ENCODE measurements at regions not wholly inside any gene's neighbourhood (a gene's known extent, or its start where the extent isn't known, plus 50 kb on each side); places are given as distances from the start of the nearest gene placed in this dataset.

DNA sequence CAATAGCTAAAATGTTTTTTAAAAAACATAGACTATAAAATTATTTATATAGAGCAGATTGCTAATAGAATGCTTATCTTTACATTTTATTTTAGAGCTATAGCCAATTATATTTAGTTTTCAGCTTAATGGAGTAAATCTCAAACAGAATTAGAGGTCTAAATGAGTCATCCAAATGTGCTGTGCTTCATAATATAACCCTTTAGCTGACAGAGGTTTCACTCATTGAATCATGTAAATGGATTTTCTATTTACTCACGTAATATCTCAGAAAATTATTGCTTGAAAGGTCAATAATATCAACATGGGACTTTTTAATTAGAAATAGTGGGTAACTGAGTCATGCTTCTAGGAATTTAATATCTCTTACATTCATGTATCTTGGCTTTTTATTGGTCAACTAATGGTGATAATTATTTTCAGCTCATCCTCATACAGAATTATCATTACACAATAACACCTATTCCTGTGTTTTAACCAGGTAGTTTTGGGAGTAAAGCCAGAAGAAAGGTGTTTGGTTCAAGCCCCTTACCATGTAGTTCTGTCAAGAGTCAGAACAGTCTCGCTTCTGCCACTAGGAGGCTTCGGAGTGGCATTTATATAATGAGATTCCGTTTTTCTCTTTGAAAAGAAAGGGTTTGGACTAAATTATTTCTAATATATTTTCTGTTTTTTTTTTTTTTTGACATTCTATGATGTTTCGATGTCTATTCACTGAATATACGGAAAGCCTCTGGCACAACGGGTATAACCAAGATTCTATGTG, 217.6 kb downstream of the CDH7 start:
- no peak for DNase-seq (ENCODE audit: low read depth)
- H3K4me3 ChIP-seq (ENCODE audit: low read depth, low read length) = no peak overlapping the region

DNA sequence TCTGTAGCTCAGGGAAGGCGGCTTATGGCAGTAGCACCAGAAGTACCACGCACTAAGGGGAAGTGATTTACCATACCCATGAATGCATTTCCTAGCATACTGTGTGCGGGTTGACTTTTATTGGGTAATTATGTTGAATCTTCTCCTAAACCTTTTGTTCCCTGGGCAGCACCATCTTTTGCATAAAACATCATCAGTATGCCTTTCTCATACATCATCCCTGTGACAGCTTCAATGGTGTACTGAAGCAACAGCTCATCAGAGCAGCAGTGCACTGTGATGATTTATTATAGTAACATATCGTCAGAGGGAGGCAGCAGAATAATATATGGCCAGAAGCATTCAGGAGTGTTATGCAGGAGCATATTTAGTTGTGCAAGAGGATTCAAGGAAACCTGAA, 204.9 kb downstream of the CDH7 start:
- DNase-seq (ENCODE audit: low read depth) = no peak
- no peak overlapping the region for H3K4me3 ChIP-seq (ENCODE audit: low read depth, low read length)

DNA sequence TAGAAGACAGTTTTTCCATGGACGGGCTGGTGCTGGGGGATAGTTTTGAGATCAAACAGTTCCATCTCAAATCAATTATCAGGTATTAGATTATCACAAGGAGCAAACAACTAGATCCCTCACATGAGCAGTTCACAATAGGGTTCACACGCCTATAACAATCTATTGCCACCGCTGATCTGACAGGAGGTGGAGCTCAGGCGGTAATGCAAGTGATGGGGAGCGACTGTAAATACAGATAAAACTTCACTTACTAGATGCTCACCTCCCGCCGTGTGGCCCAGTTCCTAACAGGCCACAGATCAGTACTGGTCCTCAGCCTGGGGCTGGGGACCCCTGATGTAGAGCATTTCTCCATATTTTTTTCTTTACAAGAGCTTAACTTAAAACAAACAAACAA, 203.6 kb downstream of the CDH7 start:
- DNase-seq (ENCODE audit: low read depth) = no peak
- H3K4me3 ChIP-seq (ENCODE audit: low read depth, low read length) = no peak overlapping the region

DNA sequence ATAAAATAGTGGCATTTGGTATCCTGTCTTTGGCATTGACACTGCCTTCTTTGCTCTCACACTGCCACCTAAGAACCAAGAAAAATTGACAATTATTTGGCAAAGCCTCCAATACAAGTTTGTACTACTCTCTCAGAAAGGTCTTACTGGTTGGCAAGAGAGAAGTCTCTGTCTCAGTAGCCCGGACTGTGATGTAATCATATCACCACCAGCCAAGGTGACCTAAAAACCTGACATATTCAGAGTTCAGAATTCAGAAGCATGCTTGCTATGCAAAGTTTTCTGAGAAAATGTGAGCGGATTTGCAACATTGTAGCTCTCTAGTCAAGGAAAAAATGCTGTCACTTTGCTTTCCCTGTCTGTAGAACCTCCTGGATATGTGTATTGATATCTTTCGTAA, 196.0 kb downstream of the CDH7 start:
- no peak for DNase-seq (ENCODE audit: low read depth)
- H3K4me3 ChIP-seq (ENCODE audit: low read depth, low read length) = no peak overlapping the region

DNA sequence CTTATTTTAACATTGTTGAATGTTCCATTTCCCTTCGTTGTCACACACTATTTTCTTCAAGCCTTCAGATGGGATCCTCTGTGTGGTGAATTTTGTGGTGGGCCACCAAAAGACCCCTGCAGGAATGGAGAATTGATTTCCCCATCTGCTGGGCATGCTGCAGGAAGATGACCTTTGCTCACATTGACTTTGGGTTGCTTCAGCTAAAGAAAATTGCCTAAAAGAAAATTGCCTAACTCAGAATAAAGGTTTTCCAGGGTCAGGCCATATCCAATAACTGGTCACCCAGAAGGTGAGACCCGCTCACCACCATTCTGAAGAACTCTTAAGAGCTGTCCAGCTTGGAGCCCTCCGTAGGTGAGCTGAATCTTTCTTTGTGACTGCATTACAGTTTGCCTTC, 192.5 kb downstream of the CDH7 start:
- H3K4me3 ChIP-seq (ENCODE audit: low read depth, low read length) = no peak overlapping the region
- DNase-seq (ENCODE audit: low read depth) = no peak

DNA sequence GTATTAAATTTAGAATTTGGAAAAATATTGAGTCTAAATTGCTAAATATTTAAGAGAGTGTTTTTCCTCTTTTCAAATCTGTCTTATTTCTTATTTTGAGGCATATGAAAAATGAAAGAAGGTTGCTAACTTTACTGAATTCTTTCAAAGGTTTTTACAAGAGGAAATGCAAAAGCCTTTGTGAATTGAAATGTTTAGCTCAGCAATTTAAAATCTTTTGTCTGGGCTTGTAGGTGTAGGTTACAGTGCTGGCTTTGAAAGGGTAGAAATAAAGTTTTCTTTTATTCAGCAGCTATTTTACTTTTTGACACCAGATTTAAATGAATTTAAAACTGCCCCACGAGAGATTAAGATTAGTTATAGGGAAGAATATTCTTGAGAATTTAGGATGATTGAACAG, 192.0 kb downstream of the CDH7 start:
- DNase-seq (ENCODE audit: low read depth) = no peak
- H3K4me3 ChIP-seq (ENCODE audit: low read depth, low read length) = no peak overlapping the region

DNA sequence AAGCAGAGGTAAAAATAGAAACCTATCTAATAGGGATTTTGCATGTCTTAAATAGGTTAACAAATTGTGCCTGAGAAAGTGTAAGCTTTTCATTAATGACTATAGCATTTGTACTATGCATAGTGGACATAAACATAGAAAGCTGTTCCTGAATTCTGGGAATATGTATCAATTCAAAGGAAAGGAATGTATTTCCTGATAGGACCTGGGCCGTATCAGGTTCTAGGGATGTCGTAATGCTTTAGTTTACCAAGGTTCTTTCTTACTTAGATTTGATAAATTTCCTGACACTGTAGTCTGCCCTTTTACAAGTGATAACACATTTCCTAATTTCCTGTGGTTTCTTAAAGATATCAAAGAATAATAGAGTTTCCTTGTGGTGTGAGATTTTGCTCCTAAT, 191.3 kb downstream of the CDH7 start:
- no peak for DNase-seq (ENCODE audit: low read depth)
- no peak overlapping the region for H3K4me3 ChIP-seq (ENCODE audit: low read depth, low read length)

DNA sequence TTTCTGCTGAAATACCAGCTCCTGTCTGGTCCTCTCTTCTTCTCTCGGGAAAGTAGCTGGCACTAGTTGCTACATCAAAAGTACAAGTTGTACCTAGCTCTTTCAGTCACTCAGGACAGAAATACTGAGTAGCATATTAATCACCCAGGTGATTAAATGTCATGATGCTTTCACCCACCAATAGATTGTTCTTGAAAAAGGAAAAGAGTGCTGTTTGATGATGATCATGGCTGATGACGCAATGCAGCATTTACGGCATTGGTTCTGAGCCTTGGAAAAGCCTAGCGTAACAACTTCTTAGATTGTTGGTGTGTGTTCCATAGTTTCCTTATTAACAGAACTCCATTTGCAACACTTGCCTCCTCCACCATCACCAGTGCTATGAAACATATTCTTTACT, 190.7 kb downstream of the CDH7 start:
- H3K4me3 ChIP-seq (ENCODE audit: low read depth, low read length) = no peak overlapping the region
- DNase-seq (ENCODE audit: low read depth) = no peak

All from skeletal muscle cell (primary cell).